Loucy (cell line): ENCODE measurements at regions not wholly inside any gene's neighbourhood (a gene's known extent, or its start where the extent isn't known, plus 50 kb on each side); places are given as distances from the start of the nearest gene placed in this dataset.

Experiments used
- EZH2phosphoT487 ChIP-seq: fragments of 200-600 bp; IDR thresholded peaks from 2 replicates; pipeline ENCODE4 v1.6.1; 2018; ENCODE audit warnings: antibody characterized with exemption, mild to moderate bottlenecking, moderate library complexity, borderline replicate concordance
- TF ChIP-seq, protein P1 (sequence below): fragments of 200-600 bp; sonication (generic); conservative IDR thresholded peaks from 2 replicates; pipeline ENCODE4 v1.5.1; 2014; ENCODE audit warnings: mild to moderate bottlenecking, antibody characterized with exemption, low read length

DNA sequence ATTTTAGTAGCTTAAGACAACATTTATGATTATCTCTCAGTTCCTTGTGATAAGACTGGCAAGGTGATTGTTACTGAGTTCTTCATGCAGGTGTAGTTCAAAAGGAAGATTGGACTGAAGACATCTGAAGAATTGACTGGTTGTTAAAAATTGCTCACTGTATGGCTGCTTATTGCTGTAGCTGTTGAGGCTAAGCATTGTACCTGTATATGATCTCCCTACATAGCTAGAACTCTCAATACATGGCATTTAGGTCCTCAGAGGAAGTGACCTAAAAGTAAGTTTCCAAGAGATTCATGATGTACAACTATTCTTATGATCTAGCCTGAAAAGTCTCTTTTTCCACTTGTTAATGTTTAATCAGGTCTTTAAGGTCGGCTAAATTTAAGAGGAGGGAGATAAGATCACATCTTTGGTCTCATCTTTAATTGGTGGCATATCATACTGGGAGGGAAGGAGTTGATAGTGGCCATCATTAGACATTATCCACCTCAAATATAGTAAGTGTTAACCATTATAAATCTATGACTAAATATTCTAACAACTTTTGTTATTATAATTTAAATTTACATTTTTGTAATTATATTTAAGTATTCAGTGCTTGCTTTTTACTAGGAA is 401.2 kb upstream of the EPHA7 start:
- TF ChIP-seq, protein P1, sequence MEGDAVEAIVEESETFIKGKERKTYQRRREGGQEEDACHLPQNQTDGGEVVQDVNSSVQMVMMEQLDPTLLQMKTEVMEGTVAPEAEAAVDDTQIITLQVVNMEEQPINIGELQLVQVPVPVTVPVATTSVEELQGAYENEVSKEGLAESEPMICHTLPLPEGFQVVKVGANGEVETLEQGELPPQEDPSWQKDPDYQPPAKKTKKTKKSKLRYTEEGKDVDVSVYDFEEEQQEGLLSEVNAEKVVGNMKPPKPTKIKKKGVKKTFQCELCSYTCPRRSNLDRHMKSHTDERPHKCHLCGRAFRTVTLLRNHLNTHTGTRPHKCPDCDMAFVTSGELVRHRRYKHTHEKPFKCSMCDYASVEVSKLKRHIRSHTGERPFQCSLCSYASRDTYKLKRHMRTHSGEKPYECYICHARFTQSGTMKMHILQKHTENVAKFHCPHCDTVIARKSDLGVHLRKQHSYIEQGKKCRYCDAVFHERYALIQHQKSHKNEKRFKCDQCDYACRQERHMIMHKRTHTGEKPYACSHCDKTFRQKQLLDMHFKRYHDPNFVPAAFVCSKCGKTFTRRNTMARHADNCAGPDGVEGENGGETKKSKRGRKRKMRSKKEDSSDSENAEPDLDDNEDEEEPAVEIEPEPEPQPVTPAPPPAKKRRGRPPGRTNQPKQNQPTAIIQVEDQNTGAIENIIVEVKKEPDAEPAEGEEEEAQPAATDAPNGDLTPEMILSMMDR: no peak
- TF ChIP-seq EZH2phosphoT487: no peak
